Activated CD8-positive, alpha-beta memory T cell treated with anti-CD3 and anti-CD28 coated beads for 4 hours (primary cell): ENCODE measurements at regions not wholly inside any gene's neighbourhood (a gene's known extent, or its start where the extent isn't known, plus 50 kb on each side); places are given as distances from the start of the nearest gene placed in this dataset.
"Not testable (repeated sequence)": the region's sequence is repeated elsewhere in the genome, so short reads cannot be mapped to it uniquely, and the experiment has no call there.

Experiments
- DNase-seq, 2 donors: peaks; one replicate each; pipeline ENCODE4 v3.0.0-alpha.2; 2020; ENCODE audit warnings: low read depth in 2 of 2

DNA sequence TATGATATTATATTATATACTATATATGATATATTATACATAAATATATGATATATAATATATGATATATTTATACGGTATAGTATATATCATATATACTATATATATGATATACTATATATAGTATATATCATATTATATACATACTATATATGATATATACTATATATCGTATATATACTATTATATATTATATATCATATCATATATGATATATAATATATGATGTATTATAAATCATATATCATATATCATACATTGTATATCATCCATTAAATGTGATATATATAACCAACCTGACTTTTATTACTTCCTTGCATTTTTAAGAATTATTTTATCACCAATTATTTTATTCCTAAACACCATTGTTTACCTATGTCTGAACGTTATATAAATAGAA lies 146.6 kb upstream of the PRSS16 start:
- no peak for DNase-seq

DNA sequence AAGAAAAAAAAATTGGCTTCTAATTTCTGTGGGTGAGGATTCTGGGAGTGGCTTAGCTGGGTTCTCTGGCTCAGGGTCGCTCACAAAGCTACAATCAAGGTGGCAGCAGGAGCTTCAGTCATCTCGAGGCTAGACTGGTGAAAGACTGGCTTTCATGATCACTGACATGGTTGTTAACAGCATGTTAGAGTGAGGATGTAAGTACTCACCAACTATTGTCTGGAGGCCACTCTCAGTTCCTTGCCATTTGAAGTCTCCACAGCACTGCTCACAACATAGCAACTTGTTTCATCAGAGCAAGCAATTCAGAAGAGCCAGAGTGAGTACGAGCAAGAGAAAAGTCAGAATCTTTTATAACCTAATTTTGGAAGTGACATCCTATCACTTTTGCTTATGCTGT lies 145.7 kb upstream of the PRSS16 start:
- DNase-seq = no peak

DNA sequence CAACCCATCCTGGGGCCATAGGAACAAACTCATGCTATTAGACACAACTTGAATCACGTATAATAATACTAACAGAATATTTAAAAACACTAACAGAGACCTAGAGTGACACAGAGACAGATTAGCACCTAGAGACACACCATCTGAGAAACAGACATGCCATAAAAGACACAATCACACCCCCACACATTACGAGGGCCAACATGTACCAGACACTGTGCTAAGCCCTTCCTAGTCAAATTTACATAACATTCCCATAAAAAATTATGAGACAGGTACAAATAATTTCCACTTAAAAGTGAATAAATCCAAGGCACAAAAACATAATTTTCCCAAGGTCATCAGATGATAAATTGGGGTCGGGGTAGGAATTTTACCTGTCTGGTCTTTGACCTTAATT lies 141.1 kb upstream of the PRSS16 start:
- DNase-seq = no peak

DNA sequence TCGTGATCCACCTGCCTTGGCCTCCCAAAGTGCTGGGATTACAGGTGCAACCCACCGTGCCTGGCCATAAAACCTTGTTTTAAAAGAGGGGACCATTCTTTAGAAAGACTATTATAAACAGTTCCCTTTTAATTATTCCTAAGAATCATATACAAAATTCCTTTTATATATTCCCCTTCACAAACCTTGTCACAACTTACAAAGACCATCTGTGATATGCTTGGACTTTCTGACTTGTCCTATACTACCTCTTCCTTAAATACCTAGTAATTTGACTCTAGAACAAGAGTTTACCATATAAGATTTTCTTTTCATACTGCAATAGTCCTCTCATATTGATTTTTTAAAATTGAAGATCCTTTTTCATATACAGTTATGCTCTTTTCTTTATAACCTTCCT lies 135.8 kb upstream of the PRSS16 start:
- DNase-seq = no peak

DNA sequence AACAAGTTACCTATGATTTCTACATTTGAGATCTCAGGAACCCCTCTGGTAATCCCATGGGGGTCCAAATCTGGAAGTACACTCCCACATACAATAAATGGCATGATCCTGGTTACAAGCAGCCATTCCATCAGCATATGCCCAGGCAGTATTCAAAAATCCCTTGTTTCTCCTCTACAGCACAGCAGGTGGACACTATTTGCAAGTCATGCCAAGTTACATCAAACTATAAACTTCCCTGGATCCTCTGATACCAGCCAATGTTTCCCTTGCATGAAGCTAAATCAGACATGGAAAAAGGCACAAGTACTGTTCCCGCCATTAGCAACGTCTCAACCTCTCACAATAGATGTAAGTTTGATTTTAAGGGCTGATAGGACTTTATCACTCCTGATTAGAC lies 134.5 kb upstream of the PRSS16 start:
- no peak for DNase-seq

DNA sequence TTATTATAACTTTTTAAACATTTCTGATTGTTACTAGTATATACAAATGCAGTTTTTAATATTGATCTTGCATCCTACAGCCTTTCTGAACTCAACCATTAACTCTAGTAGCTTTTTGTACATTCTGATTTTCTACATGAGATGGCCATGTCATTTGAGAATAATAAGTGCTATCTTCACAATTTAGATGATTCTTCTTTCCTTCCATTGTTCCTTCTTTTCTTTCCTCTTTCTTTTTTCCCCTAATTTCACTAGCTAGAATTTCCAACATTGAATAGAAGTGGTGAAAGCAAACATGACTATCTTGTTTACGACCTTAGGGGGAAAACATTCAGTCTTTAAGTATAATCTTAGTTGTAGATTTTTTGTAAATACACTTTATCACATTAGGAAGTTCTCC lies 128.2 kb upstream of the PRSS16 start:
- no peak for DNase-seq

- no peak for DNase-seq
These were observed 127.7 kb upstream of the PRSS16 start for GRCh38 chr6:27119761-27120160.

DNA sequence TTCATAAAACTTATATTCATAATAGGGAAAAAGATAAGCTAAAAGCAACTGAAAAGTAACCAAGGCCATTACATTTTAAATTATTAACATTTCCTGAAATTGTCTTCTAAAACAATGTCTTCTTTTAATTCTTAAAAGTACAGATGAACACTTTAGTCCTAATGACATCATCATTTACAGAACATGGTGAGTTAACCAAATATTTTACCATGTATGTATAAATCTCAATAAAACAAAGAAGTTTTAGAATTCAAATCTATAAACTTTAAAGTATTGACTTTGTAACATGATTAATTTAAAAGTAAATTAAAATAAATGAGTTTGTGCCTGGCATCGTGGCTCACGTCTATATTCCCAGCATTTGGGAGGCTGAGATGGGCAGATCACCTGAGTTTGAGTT lies 125.9 kb upstream of the PRSS16 start:
- no peak for DNase-seq

- no peak for DNase-seq
These were observed 123.2 kb upstream of the PRSS16 start for GRCh38 chr6:27124252-27124657.

GRCh38 chr6:27126046-27126814 lies 121.3 kb upstream of the PRSS16 start:
- DNase-seq = no peak

- DNase-seq = peak; percentile 70 to 72
These were observed 120.5 kb upstream of the PRSS16 start for GRCh38 chr6:27126815-27127537.

GRCh38 chr6:27127874-27128273 lies 119.6 kb upstream of the PRSS16 start:
- DNase-seq = not testable (repeated sequence)

DNA sequence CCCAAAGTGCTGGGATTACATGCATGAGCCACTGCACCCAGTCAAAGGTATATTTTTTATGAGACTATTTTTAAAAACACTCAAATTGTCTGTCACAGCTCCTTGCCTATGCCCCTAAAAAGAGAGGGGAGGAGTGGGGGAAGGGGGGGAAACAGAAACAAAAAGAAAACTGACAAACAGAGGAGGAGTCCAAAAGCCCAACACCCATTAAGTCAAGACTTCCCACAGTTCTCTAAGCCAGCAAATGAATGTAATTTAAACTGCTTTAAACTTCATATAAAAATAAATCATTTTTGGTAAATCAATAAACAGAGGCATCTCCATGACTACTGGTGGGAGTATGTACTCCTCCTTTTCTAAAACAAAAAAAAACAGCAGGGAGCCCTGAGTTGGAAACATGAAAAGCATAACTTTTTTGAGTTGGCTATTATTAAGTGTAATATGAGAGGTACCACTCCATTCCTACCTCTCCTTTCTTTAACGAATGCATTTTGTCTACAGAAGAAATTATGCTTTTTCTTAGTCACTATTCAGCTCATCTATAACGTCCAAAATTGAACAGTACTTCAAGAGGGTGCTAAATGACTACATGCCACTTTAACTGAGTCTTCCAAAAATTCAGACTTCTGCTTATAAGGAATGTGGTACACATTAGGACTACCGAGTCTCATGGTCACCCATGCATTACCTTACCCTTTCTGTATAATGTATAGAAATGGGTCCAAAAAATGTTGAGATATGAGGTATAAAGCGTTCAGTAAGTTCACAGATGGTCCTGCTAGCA lies 119.0 kb upstream of the PRSS16 start:
- no peak for DNase-seq

- DNase-seq = no peak
These were observed 118.2 kb upstream of the PRSS16 start for GRCh38 chr6:27129095-27129815.

GRCh38 chr6:27129917-27130316 lies 117.6 kb upstream of the PRSS16 start:
- DNase-seq = no peak

DNA sequence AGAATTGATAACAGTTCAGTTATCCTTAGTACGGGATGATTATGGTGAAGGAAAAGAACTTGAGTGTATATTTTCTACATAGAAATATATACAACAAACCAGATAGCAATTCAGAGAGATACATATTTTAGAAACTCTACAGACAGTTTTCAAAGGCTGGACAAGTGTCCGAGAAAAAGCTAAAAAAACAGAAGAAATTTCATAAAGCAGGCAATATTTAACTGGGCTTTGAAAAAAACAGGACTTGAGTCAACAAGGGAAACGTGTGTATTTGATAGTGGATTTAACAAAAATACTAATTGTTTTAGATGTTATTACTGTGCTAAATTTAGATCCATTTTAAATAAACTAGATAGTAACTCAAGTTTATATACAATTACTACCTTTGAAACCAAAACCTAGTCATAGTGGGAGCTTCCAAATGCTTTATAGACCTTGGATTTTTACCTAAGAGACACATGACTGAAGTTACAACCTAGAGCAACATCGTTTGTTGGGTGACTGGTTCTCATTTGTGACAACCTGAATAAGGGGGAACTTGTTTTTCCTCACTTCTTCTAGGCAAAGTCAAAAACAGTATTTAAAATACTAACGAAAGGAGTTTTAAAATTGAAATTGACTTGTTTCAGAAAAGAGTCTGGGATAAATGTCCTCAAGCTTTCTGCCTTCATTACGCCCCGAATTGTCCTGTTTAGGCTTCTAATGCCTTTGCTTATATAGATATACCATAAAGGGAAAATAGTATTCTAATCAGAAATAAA lies 116.7 kb upstream of the PRSS16 start:
- no peak for DNase-seq

DNA sequence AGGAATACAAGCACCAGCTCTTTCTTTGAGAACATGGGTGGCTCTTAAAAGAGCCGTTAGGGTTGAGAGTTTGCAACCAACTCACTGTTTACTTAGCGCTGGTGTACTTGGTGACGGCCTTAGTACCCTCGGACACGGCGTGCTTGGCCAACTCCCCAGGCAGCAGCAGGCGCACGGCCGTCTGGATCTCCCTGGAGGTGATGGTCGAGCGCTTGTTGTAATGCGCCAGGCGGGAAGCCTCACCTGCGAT lies 115.3 kb upstream of the PRSS16 start:
- not testable (repeated sequence) for DNase-seq

DNA sequence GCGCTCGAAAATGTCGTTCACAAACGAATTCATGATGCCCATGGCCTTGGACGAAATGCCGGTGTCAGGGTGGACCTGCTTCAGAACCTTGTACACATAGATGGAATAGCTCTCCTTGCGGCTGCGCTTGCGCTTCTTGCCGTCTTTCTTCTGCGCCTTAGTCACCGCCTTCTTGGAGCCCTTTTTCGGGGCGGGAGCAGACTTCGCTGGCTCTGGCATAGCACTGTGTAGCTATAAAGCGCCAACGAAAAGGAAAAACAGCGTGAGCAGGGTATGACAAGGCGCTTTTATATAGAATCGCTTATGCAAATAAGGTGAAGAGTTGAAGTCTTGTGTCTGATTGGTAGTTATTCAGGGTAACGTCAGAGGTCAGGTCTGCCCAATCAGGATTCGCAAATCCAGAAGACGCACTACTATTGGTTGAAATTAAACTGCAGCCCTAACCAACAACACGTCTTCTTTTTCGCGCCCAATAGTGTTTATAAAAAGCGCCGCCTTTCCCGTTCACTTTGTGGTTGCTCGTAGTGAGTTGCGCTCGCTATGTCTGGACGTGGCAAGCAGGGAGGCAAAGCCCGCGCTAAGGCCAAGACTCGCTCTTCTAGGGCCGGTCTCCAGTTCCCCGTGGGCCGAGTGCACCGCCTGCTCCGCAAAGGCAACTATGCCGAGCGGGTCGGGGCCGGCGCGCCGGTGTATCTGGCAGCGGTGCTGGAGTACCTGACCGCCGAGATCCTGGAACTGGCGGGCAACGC lies 114.8 kb upstream of the PRSS16 start:
- peak; percentile 66 to 81 for DNase-seq

DNA sequence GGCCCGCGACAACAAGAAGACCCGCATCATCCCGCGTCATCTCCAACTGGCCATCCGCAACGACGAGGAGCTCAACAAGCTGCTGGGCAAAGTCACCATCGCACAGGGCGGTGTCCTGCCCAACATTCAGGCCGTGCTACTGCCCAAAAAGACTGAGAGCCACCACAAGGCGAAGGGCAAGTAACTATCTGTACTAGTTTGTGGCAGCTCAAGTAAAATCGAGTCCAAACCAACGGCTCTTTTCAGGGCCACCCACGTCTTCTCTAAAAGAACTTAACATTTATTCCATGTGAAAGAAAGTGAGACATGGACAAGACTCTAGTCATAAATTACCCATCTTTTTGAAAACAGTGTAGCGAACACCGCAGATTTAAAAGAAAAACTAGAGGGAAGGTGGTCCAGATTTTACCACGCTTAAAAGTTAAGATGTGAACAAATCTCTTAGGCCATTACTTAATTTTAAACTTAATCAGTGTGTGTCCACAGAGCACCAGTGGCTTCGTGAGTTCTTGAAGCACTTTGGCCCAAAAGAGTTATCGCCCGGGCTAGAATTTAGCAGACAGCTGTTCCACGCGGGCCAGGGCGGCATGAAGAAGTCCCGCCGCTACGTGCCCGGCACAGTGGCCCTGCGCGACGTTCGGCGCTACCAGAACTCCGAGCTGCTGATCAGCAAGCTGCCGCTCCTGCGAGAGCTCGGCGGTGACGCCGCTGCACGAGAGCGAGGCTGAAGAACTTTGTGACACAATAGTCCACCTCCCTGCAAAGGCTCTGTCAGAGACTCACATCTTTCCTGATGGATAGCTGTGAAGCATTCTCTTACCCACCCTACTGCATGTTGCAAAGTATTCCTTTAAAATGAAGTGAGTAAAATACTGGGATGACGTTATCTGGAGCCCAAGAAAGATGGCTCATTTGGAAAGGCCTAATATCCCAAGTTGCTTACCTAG lies 113.9 kb upstream of the PRSS16 start:
- peak in 1 of 2 donors; percentile 47 for DNase-seq
